PFSK-1 (cell line): ENCODE measurements at regions not wholly inside any gene's neighbourhood (a gene's known extent, or its start where the extent isn't known, plus 50 kb on each side); places are given as distances from the start of the nearest gene placed in this dataset.

ENCODE experiments used
- POLR2AphosphoS5 ChIP-seq: IDR thresholded peaks from 2 replicates; pipeline ENCODE4 v1.6.1; 2012; ENCODE audit warnings: low read depth, mild to moderate bottlenecking, control low read depth, low read length, moderate library complexity
- TAF1 ChIP-seq: IDR thresholded peaks from 2 replicates; pipeline ENCODE4 v1.6.1; 2012; ENCODE audit warnings: low read length, control low read depth, borderline replicate concordance; ENCODE audit not compliant: insufficient read depth

DNA sequence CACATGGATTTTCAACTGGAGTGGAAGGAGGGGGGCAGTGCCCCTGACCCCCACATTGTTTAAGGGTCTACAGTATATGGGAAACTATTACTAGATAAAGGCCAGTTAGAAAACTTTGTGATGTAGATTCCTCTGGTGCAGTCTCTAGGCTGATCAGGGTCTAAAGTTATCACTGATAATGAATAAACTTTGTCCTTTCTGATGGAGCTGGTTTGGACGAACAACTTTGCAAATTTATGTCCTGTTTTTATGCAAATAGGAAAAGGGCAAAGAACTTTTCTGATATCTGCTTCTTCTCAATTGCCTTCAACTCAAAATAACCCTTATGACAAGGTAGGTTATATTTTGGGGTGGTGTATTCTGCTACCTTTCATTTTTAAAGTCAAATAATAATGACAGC lies 829.2 kb upstream of the ACVR2A start:
- TF ChIP-seq POLR2AphosphoS5 (no peak), TAF1 (no peak)
